ENCODE measurements at regions not wholly inside any gene's neighbourhood (a gene's known extent, or its start where the extent isn't known, plus 50 kb on each side); places are given as distances from the start of the nearest gene placed in this dataset.

DNA sequence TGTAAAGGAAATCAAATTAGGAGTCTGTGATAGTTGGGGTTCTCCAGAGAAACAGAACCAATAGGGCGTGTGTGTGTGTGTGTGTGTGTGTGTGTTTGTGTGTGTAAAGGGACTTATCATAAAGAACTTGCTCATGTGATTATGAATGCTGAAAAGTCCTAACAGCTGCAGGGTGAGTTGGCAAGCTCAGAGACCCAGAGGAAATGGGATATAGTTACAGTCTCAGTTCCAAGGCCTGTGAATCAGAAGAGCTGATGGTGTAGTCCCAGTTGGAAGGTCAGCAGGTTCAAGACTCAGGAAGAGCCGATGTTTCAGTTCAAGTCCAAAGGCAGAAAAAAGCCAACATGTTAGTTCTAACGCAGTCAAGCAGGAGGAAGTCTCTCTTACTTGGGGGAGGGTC lies 214.2 kb downstream of the ELAVL2 start:
- no peak for DNase-seq

DNA sequence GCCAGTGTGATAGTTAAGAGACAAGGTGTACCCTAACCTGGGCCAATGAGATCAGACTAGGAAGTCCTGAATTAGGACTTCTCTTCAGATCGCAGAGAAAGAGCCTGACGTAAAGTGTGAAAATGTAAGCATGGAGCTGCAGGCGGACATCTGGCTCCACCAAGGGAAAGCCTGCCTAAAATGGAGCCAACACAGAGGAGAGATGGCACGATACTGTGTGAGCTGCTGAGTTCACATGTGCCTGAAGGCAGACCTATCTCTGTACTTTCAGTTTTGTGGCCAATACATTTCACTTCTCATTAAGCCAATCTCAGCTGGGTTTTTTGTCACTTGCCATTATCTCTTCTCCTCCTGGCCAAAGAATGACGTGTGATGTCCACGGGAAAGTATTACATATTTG lies 210.5 kb downstream of the ELAVL2 start:
- DNase-seq = no peak

- no peak for DNase-seq
These were observed 204.9 kb downstream of the ELAVL2 start for GRCh38 chr9:23621188-23621587.

GRCh38 chr9:23621924-23622323 lies 204.1 kb downstream of the ELAVL2 start:
- no peak for DNase-seq

DNA sequence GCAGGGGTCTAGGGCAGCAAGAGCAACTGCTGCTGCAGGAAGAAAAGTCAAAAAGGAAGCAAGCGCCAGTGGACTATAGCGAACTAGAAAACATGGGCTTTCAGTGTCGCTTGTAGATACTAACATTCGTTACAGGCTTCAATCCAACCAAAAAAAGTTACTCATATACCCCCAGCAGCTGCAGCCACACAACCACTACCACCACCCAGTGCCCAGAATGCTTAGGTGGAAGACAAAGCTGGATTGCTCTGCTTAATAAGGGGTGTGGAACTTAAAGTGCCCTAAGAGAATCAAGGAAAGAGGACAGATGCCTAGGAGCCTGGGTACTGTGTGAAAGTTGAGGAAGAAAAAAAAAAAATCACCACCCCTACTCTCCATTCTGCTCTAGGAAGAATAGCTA lies 203.6 kb downstream of the ELAVL2 start:
- no peak for DNase-seq

- DNase-seq = no peak
These were observed 195.6 kb downstream of the ELAVL2 start for GRCh38 chr9:23630488-23630887.

GRCh38 chr9:23635276-23635675 lies 190.8 kb downstream of the ELAVL2 start:
- no peak for DNase-seq

- DNase-seq = no peak
These were observed 189.8 kb downstream of the ELAVL2 start for GRCh38 chr9:23636199-23636598.

DNA sequence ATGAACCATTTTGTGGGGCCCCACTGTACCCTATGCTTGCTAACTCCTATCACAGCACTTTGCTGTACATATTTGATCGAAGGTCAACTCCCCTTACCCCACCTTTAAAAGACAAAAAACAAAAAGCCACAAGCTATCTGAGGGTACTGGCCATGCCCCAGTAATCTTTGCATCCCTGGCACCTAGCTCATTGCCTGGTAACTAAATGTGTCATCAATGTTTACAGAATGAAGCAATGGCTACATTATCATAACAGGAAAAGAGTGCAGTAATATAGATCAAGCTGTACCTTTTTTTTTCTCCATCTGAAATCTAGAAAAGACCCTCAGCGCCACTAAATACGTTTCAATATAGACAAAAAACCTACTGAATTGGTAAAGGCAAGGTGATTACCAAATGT lies 188.0 kb downstream of the ELAVL2 start:
- DNase-seq = no peak

DNA sequence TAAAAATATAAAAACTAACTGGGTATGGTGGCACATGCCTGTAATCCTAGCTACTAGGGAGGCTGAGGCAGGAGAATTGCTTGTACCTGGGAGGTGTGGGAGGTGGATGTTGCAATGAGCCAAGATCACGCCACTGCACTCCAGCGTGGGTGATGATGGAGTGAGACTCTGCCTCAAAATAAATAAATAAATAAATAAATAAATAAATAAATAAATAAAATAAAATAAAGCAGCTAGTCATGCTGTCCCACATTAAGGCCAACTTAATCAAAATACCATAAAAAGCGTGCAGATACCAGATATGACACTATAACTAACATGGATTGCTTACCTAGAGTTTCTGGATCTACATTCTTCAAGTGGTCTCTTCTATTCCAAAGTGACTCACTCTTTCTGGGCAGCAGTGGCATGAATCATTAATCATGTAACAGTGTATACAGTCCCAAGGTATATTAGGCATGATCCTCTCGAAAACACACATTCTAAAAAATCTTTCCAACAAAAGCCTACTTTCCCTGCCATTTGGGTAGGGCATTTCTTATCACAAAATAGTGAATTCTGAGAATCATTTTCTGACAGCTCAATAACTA lies 187.1 kb downstream of the ELAVL2 start:
- DNase-seq = no peak
